Common myeloid progenitor, CD34-positive (primary cell): ENCODE measurements at regions not wholly inside any gene's neighbourhood (a gene's known extent, or its start where the extent isn't known, plus 50 kb on each side); places are given as distances from the start of the nearest gene placed in this dataset.
"Not testable (repeated sequence)": the region's sequence is repeated elsewhere in the genome, so short reads cannot be mapped to it uniquely, and the experiment has no call there.

Experiments
- CTCF ChIA-PET: fragments of 350-600 bp; sonication (Branson Sonifier 250); formaldehyde crosslinking; loops from one replicate; lab custom pipeline; 2021; ENCODE audit warnings: antibody characterized with exemption; lab: Charles Lee
- POLR2A ChIA-PET: fragments of 350-600 bp; sonication (Branson Sonifier 250); formaldehyde crosslinking; loops from one replicate; lab custom pipeline; 2021; ENCODE audit warnings: antibody characterized with exemption; lab: Charles Lee
- DNase-seq, 3 donors: peaks; one replicate each; pipeline versions ENCODE4 v3.0.0 to v3.0.0-alpha.2; 2013
- H3K27ac ChIP-seq, 2 experiments: 1 replicate in 1 of 2; 2 replicates in 1 of 2; pipeline ENCODE4 v1.7.0; 2013; ENCODE audit warnings: inconsistent platforms in 2 of 2, low read length in 2 of 2, mild to moderate bottlenecking in 2 of 2, low read depth in 1 of 2, moderate library complexity in 1 of 2; ENCODE audit not compliant: severe bottlenecking in 2 of 2, insufficient read depth in 1 of 2, poor library complexity in 1 of 2
- H3K27me3 ChIP-seq, 5 experiments: replicated peaks in 2 of 5; 1 replicate in 3 of 5; 2 replicates in 2 of 5; pipeline versions ENCODE4 v1.6.1 to v1.7.0; 2013; ENCODE audit warnings: low read length in 4 of 5, mild to moderate bottlenecking in 2 of 5, moderate library complexity in 2 of 5, inconsistent platforms in 1 of 5; ENCODE audit not compliant: insufficient read depth in 5 of 5, control insufficient read depth in 4 of 5
- H3K36me3 ChIP-seq, 4 experiments: 1 replicate in 2 of 4; 2 replicates in 2 of 4; pipeline versions ENCODE4 v1.6.1 to v1.7.0; 2013; ENCODE audit warnings: low read length in 3 of 4, control low read depth in 1 of 4, mild to moderate bottlenecking in 1 of 4; ENCODE audit not compliant: control insufficient read depth in 4 of 4, insufficient read depth in 4 of 4
- H3K4me1 ChIP-seq, 4 experiments: 1 replicate in 3 of 4; 2 replicates in 1 of 4; pipeline versions ENCODE4 v1.6.1 to v1.7.1; 2013; ENCODE audit warnings: low read length in 3 of 4, mild to moderate bottlenecking in 3 of 4, control low read depth in 1 of 4, inconsistent platforms in 1 of 4, moderate library complexity in 1 of 4; ENCODE audit not compliant: control insufficient read depth in 4 of 4, insufficient read depth in 4 of 4; ENCODE audit errors: control extremely low read depth in 1 of 4
- H3K4me3 ChIP-seq, 7 experiments: 1 replicate in 4 of 7; 2 replicates in 3 of 7; pipeline versions ENCODE4 v1.5.1 to v1.7.0; 2013; ENCODE audit warnings: mild to moderate bottlenecking in 7 of 7, low read length in 6 of 7, moderate library complexity in 6 of 7, inconsistent platforms in 2 of 7, low read depth in 2 of 7, control low read depth in 1 of 7; ENCODE audit not compliant: insufficient read depth in 4 of 7, control insufficient read depth in 1 of 7; ENCODE audit errors: extremely low read depth in 1 of 7
- H3K9me3 ChIP-seq, 5 experiments: 1 replicate in 4 of 5; 2 replicates in 1 of 5; pipeline versions ENCODE4 v1.6.1 to v1.7.1; 2013; ENCODE audit warnings: low read length in 4 of 5, mild to moderate bottlenecking in 2 of 5, inconsistent platforms in 1 of 5, low read depth in 1 of 5, moderate library complexity in 1 of 5; ENCODE audit not compliant: control insufficient read depth in 4 of 5, insufficient read depth in 2 of 5; ENCODE audit errors: control extremely low read depth in 1 of 5
- WGBS: methylation state at CpG from one replicate; pipeline ENCODE4 v1.1.5; 2013; ENCODE audit not compliant: insufficient coverage; 5-methylcytosine and 5-hydroxymethylcytosine counted together

- POLR2A ChIA-PET, result no interaction called here
Observed at GRCh38 chr16:5922686-5923085, 825.1 kb upstream of the EEF2KMT start.

GRCh38 chr16:5918567-5919130 is 821.1 kb upstream of the EEF2KMT start:
- no peak overlapping the region for H3K27ac ChIP-seq
- H3K36me3 ChIP-seq, result no peaks in the 10 kb centered on the region
- H3K4me3 ChIP-seq, result no peak overlapping the region
- POLR2A ChIA-PET, result no interaction called here
- peaks cover 0 to 7% (median 2%) of the 10 kb centered on the region in 5 experiments for H3K27me3 ChIP-seq
- CTCF ChIA-PET, result no interaction called here
- H3K9me3 ChIP-seq, result peaks cover 0 to 4% (median 0%) of the 10 kb centered on the region in 5 experiments
- WGBS, result 57% methylated on average over 3 of the region's 4 CpGs
- no peaks in the 10 kb centered on the region for H3K4me1 ChIP-seq
- no peak for DNase-seq

More at GRCh38 chr16:5922686-5923085, 825.1 kb upstream of the EEF2KMT start:
- Histone ChIP-seq H3K4me3 (no peak overlapping the region), H3K27me3 (no peaks in the 10 kb centered on the region), H3K9me3 (peaks cover 0 to 4% (median 0%) of the 10 kb centered on the region in 5 experiments), H3K27ac (no peak overlapping the region), H3K4me1 (no peaks in the 10 kb centered on the region), H3K36me3 (no peaks in the 10 kb centered on the region)
- 83% methylated on average over 2 of the region's 2 CpGs for WGBS
- no peak for DNase-seq
- CTCF ChIA-PET, result no interaction called here

GRCh38 chr16:5917436-5918195 is 820.0 kb upstream of the EEF2KMT start:
- H3K27me3 ChIP-seq, result peaks cover 0 to 7% (median 2%) of the 10 kb centered on the region in 5 experiments
- 78% methylated on average over 9 of the region's 14 CpGs for WGBS
- no peaks in the 10 kb centered on the region for H3K4me1 ChIP-seq
- H3K36me3 ChIP-seq, result no peaks in the 10 kb centered on the region
- CTCF ChIA-PET, result no interaction called here
- H3K9me3 ChIP-seq, result peaks cover 0 to 4% (median 0%) of the 10 kb centered on the region in 5 experiments
- no peak for DNase-seq
- no peak overlapping the region for H3K4me3 ChIP-seq
- no peak overlapping the region for H3K27ac ChIP-seq
- POLR2A ChIA-PET, result no interaction called here

GRCh38 chr16:5916711-5917191 is 819.2 kb upstream of the EEF2KMT start:
- 9% methylated on average over 8 of the region's 11 CpGs for WGBS
- no peak for DNase-seq
- Histone ChIP-seq H3K9me3 (peaks cover 0 to 4% (median 0%) of the 10 kb centered on the region in 5 experiments), H3K36me3 (no peaks in the 10 kb centered on the region), H3K27ac (no peak overlapping the region), H3K4me3 (no peak overlapping the region), H3K27me3 (peaks cover 0 to 7% (median 2%) of the 10 kb centered on the region in 5 experiments), H3K4me1 (no peaks in the 10 kb centered on the region)
- ChIA-PET CTCF (no interaction called here), POLR2A (no interaction called here)

GRCh38 chr16:5911241-5911640 is 813.6 kb upstream of the EEF2KMT start:
- ChIA-PET POLR2A (no interaction called here), CTCF (no interaction called here)
- Histone ChIP-seq H3K9me3 (no peaks in the 10 kb centered on the region), H3K4me3 (no peak overlapping the region), H3K36me3 (no peaks in the 10 kb centered on the region), H3K27me3 (no peaks in the 10 kb centered on the region), H3K27ac (no peak overlapping the region), H3K4me1 (no peaks in the 10 kb centered on the region)
- no peak for DNase-seq
- 20% methylated on average over 5 of the region's 10 CpGs for WGBS

GRCh38 chr16:5909556-5909955 is 812.0 kb upstream of the EEF2KMT start:
- H3K27ac ChIP-seq, H3K36me3 ChIP-seq, POLR2A ChIA-PET, H3K9me3 ChIP-seq, H3K27me3 ChIP-seq, CTCF ChIA-PET, H3K4me3 ChIP-seq, H3K4me1 ChIP-seq, DNase-seq: not testable (repeated sequence)
- WGBS, result 89% methylated on average over 8 of the region's 8 CpGs

- no peak overlapping the region for H3K4me3 ChIP-seq
- no peaks in the 10 kb centered on the region for H3K4me1 ChIP-seq
- POLR2A ChIA-PET, result no interaction called here
- no peaks in the 10 kb centered on the region for H3K36me3 ChIP-seq
- H3K27me3 ChIP-seq, result no peaks in the 10 kb centered on the region
- CTCF ChIA-PET, result no interaction called here
- no peak for DNase-seq
- no peak overlapping the region for H3K27ac ChIP-seq
- no peaks in the 10 kb centered on the region for H3K9me3 ChIP-seq
- WGBS, result 100% methylated on average over 3 of the region's 5 CpGs
Observed at GRCh38 chr16:5907544-5907943, 809.9 kb upstream of the EEF2KMT start.
